ENCODE measurements at regions not wholly inside any gene's neighbourhood (a gene's known extent, or its start where the extent isn't known, plus 50 kb on each side); places are given as distances from the start of the nearest gene placed in this dataset.
"Not testable (repeated sequence)": the region's sequence is repeated elsewhere in the genome, so short reads cannot be mapped to it uniquely, and the experiment has no call there.

DNA sequence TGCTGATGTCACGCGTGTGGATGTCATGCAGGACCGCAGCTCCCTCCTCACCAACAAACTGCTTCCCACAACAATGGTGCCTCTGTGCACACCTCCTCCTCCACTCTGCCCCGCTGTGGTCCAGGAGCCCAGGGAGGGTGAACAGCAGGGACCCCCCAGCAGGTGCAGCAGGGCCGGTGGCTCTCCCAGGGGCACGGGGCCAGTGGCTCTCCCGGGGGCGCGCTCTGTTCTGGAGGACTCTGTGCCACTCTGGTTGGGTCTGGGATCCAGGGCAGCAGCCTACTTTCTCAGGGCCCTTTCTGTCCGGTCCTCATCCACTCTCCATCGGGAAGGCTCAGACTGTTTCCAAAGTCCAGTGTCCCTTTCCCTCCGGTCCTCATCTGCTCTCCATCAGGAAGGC, 153.0 kb upstream of the ZNF469 start:
- TF ChIP-seq, protein P1, sequence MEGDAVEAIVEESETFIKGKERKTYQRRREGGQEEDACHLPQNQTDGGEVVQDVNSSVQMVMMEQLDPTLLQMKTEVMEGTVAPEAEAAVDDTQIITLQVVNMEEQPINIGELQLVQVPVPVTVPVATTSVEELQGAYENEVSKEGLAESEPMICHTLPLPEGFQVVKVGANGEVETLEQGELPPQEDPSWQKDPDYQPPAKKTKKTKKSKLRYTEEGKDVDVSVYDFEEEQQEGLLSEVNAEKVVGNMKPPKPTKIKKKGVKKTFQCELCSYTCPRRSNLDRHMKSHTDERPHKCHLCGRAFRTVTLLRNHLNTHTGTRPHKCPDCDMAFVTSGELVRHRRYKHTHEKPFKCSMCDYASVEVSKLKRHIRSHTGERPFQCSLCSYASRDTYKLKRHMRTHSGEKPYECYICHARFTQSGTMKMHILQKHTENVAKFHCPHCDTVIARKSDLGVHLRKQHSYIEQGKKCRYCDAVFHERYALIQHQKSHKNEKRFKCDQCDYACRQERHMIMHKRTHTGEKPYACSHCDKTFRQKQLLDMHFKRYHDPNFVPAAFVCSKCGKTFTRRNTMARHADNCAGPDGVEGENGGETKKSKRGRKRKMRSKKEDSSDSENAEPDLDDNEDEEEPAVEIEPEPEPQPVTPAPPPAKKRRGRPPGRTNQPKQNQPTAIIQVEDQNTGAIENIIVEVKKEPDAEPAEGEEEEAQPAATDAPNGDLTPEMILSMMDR (IDR thresholded peaks at IDR 0.05) = not testable (repeated sequence)
- not testable (repeated sequence) for TF ChIP-seq EZH2 (IDR thresholded peaks at IDR 0.05; ENCODE audit: borderline replicate concordance, insufficient read depth, low read depth, low read length, poor library complexity, severe bottlenecking)
